Neuronal stem cell (in vitro differentiated cells): ENCODE measurements at regions not wholly inside any gene's neighbourhood (a gene's known extent, or its start where the extent isn't known, plus 50 kb on each side); places are given as distances from the start of the nearest gene placed in this dataset.
A peak's percentile ranks its signal among the peaks of the same experiment; 100 is the strongest.

ENCODE experiments used
- DNase-seq: peaks from one replicate; pipeline ENCODE4 v3.0.0-alpha.2; 2013; ENCODE audit warnings: low spot score
- H2AFZ ChIP-seq: one replicate; pipeline ENCODE4 v1.6.1; 2013; ENCODE audit warnings: mild to moderate bottlenecking, low read length, inconsistent platforms
- H2AK5ac ChIP-seq: 2 replicates; pipeline ENCODE4 v1.6.1; 2013; ENCODE audit warnings: low read depth, mild to moderate bottlenecking, inconsistent platforms, low read length, moderate library complexity, mixed read lengths
- H2BK120ac ChIP-seq: 2 replicates; pipeline ENCODE4 v1.6.1; 2013; ENCODE audit warnings: low read depth, mild to moderate bottlenecking, inconsistent platforms, low read length, moderate library complexity, mixed read lengths
- H2BK12ac ChIP-seq: one replicate; pipeline ENCODE4 v1.6.1; 2013; ENCODE audit warnings: low read length, inconsistent platforms
- H2BK15ac ChIP-seq: 2 replicates; pipeline ENCODE4 v1.6.1; 2013; ENCODE audit warnings: mild to moderate bottlenecking, low read length, inconsistent platforms, mixed read lengths
- H2BK5ac ChIP-seq: one replicate; pipeline ENCODE4 v1.6.1; 2013; ENCODE audit warnings: inconsistent platforms, mild to moderate bottlenecking, low read length, moderate library complexity
- H3K14ac ChIP-seq: one replicate; pipeline ENCODE4 v1.6.1; 2013; ENCODE audit warnings: low read length, inconsistent platforms
- H3K18ac ChIP-seq: 2 replicates; pipeline ENCODE4 v1.6.1; 2013; ENCODE audit warnings: low read length, inconsistent platforms
- H3K23ac ChIP-seq: 2 replicates; pipeline ENCODE4 v1.6.1; 2013; ENCODE audit warnings: low read depth, mild to moderate bottlenecking, mixed read lengths, low read length, inconsistent platforms; ENCODE audit not compliant: poor library complexity
- H3K27ac ChIP-seq: replicated peaks from 3 replicates; pipeline ENCODE4 v1.5.1; 2013; ENCODE audit warnings: low read length, inconsistent platforms
- H3K27me3 ChIP-seq, 3 experiments: 2 replicates each; pipeline ENCODE4 v1.6.1; 2013; ENCODE audit warnings: low read length in 3 of 3, mild to moderate bottlenecking in 2 of 3, inconsistent platforms in 1 of 3, low read depth in 1 of 3, mixed read lengths in 1 of 3, moderate library complexity in 1 of 3; ENCODE audit not compliant: control insufficient read depth in 3 of 3, insufficient read depth in 3 of 3
- H3K36me3 ChIP-seq, 2 donors: replicated peaks in 1 of 2; 2 replicates each; pipeline ENCODE4 v1.6.1; 2013; ENCODE audit warnings: low read length in 2 of 2; ENCODE audit not compliant: control insufficient read depth in 2 of 2, insufficient read depth in 2 of 2
- H3K4ac ChIP-seq: 2 replicates; pipeline ENCODE4 v1.6.1; 2013; ENCODE audit warnings: inconsistent platforms, mild to moderate bottlenecking, low read length, moderate library complexity
- H3K4me1 ChIP-seq, 2 donors: 1 replicate in 1 of 2; 2 replicates in 1 of 2; pipeline ENCODE4 v1.6.1; 2013; ENCODE audit warnings: low read length in 2 of 2, low read depth in 1 of 2; ENCODE audit not compliant: control insufficient read depth in 2 of 2, insufficient read depth in 1 of 2
- H3K4me2 ChIP-seq: one replicate; pipeline ENCODE4 v1.6.1; 2013; ENCODE audit warnings: mild to moderate bottlenecking, low read length, inconsistent platforms; ENCODE audit not compliant: insufficient read depth, poor library complexity, severe bottlenecking
- H3K4me3 ChIP-seq, 2 donors: 2 replicates each; pipeline ENCODE4 v1.5.1; 2013; ENCODE audit warnings: low read length in 2 of 2, mild to moderate bottlenecking in 2 of 2, inconsistent platforms in 1 of 2, moderate library complexity in 1 of 2
- H3K79me1 ChIP-seq: one replicate; pipeline ENCODE4 v1.6.1; 2013; ENCODE audit warnings: low read depth, mild to moderate bottlenecking, inconsistent platforms, low read length, moderate library complexity
- H3K9ac ChIP-seq: one replicate; pipeline ENCODE4 v1.6.1; 2013; ENCODE audit warnings: mild to moderate bottlenecking, low read depth, low read length, inconsistent platforms; ENCODE audit not compliant: poor library complexity
- H3K9me3 ChIP-seq, 2 donors: replicated peaks in 1 of 2; 2 replicates each; pipeline versions ENCODE3 to v1.6.1; 2013; ENCODE audit warnings: low read length in 2 of 2, mild to moderate bottlenecking in 2 of 2, inconsistent platforms in 1 of 2, low read depth in 1 of 2, mixed read lengths in 1 of 2, moderate library complexity in 1 of 2; ENCODE audit not compliant: control insufficient read depth in 2 of 2, insufficient read depth in 1 of 2
- H4K8ac ChIP-seq: one replicate; pipeline ENCODE4 v1.6.1; 2013; ENCODE audit warnings: low read depth, mild to moderate bottlenecking, inconsistent platforms, low read length, moderate library complexity
- H4K91ac ChIP-seq: one replicate; pipeline ENCODE4 v1.6.1; 2013; ENCODE audit warnings: low read length, low read depth, mild to moderate bottlenecking, inconsistent platforms; ENCODE audit not compliant: poor library complexity
- whole genome bisulfite sequencing, 2 donors: extraction: QIAGEN DNeasy Blood & Tissue Kit; methylation state at CpG; one replicate each; pipeline ENCODE4 v1.1.7; 2013; ENCODE audit warnings: missing lambda C conversion rate in 2 of 2, mixed read lengths in 1 of 2; ENCODE audit not compliant: insufficient read length in 2 of 2, insufficient replicate concordance in 1 of 2; ENCODE audit errors: extremely low coverage in 2 of 2; 5-methylcytosine and 5-hydroxymethylcytosine counted together

GRCh38 chrX:50978920-50979682 is 68.6 kb downstream of the BMP15 start:
- Histone ChIP-seq H2AFZ (no peak overlapping the region), H3K18ac (peak overlapping the region; percentile 2), H2BK5ac (no peak overlapping the region), H3K23ac (no peak overlapping the region), H3K27me3 (no peaks in the 10 kb centered on the region), H3K9me3 (no peaks in the 10 kb centered on the region), H2BK120ac (no peak overlapping the region), H3K9ac (no peak overlapping the region), H3K79me1 (no peaks in the 10 kb centered on the region), H3K4me2 (no peak overlapping the region), H4K91ac (no peak overlapping the region), H3K4ac (no peak overlapping the region), H2BK15ac (no peak overlapping the region), H2AK5ac (no peak overlapping the region), H3K4me1 (peaks cover 0 to 2% of the 10 kb centered on the region in 2 donors), H4K8ac (no peak overlapping the region), H3K36me3 (no peaks in the 10 kb centered on the region), H3K27ac (peak overlapping the region; percentile 83), H3K4me3 (no peak overlapping the region), H3K14ac (no peak overlapping the region), H2BK12ac (no peak overlapping the region)
- no peak for DNase-seq
- no CpG with 5 or more reads among the region's 13 CpGs for whole genome bisulfite sequencing, 2 donors

- H3K18ac ChIP-seq, result no peak overlapping the region
- H3K4me2 ChIP-seq, result no peak overlapping the region
- no peaks in the 10 kb centered on the region for H3K79me1 ChIP-seq
- H3K36me3 ChIP-seq, result no peaks in the 10 kb centered on the region
- no peaks in the 10 kb centered on the region for H3K9me3 ChIP-seq
- H3K4me3 ChIP-seq, result no peak overlapping the region
- H3K23ac ChIP-seq, result no peak overlapping the region
- no peak overlapping the region for H2BK5ac ChIP-seq
- H3K27ac ChIP-seq, result no peak overlapping the region
- no peaks in the 10 kb centered on the region for H3K27me3 ChIP-seq
- no peak overlapping the region for H3K9ac ChIP-seq
- H3K14ac ChIP-seq, result no peak overlapping the region
- H2BK15ac ChIP-seq, result no peak overlapping the region
- no peak overlapping the region for H2AFZ ChIP-seq
- H4K91ac ChIP-seq, result no peak overlapping the region
- H2BK12ac ChIP-seq, result no peak overlapping the region
- DNase-seq, result no peak
- H4K8ac ChIP-seq, result no peak overlapping the region
- H2BK120ac ChIP-seq, result no peak overlapping the region
- no CpG with 5 or more reads among the region's 3 CpGs for WGBS, 2 donors
- no peak overlapping the region for H2AK5ac ChIP-seq
- peaks cover 0 to 2% of the 10 kb centered on the region in 2 donors for H3K4me1 ChIP-seq
- H3K4ac ChIP-seq, result no peak overlapping the region
These were observed 69.7 kb downstream of the BMP15 start for GRCh38 chrX:50980251-50980650.

GRCh38 chrX:50988649-50989048 is 78.1 kb downstream of the BMP15 start:
- H2BK15ac ChIP-seq, result no peak overlapping the region
- no peak overlapping the region for H4K8ac ChIP-seq
- H3K18ac ChIP-seq, result no peak overlapping the region
- no peak overlapping the region for H3K4ac ChIP-seq
- no peak overlapping the region for H3K14ac ChIP-seq
- H4K91ac ChIP-seq, result no peak overlapping the region
- WGBS, 2 donors, result no CpG with 5 or more reads among the region's 2 CpGs
- no peak overlapping the region for H3K4me2 ChIP-seq
- no peaks in the 10 kb centered on the region for H3K79me1 ChIP-seq
- H3K9me3 ChIP-seq, result no peaks in the 10 kb centered on the region
- no peak overlapping the region for H3K9ac ChIP-seq
- no peak overlapping the region for H2BK120ac ChIP-seq
- H3K36me3 ChIP-seq, result no peaks in the 10 kb centered on the region
- no peak for DNase-seq
- no peak overlapping the region for H2BK12ac ChIP-seq
- H2AFZ ChIP-seq, result no peak overlapping the region
- no peak overlapping the region for H2BK5ac ChIP-seq
- no peak overlapping the region for H3K27ac ChIP-seq
- H3K4me1 ChIP-seq, result no peaks in the 10 kb centered on the region
- H3K4me3 ChIP-seq, result no peak overlapping the region
- H3K23ac ChIP-seq, result no peak overlapping the region
- H2AK5ac ChIP-seq, result no peak overlapping the region
- H3K27me3 ChIP-seq, result no peaks in the 10 kb centered on the region

GRCh38 chrX:50996930-50997329 is 86.4 kb downstream of the BMP15 start:
- no peak overlapping the region for H3K18ac ChIP-seq
- no peak overlapping the region for H4K91ac ChIP-seq
- H2BK120ac ChIP-seq, result no peak overlapping the region
- no peaks in the 10 kb centered on the region for H3K79me1 ChIP-seq
- no peak overlapping the region for H3K23ac ChIP-seq
- no peaks in the 10 kb centered on the region for H3K27me3 ChIP-seq
- no peak overlapping the region for H3K4ac ChIP-seq
- no CpG with 5 or more reads among the region's 4 CpGs for WGBS, 2 donors
- no peak overlapping the region for H4K8ac ChIP-seq
- H3K9ac ChIP-seq, result no peak overlapping the region
- no peak for DNase-seq
- H3K4me2 ChIP-seq, result no peak overlapping the region
- no peaks in the 10 kb centered on the region for H3K4me1 ChIP-seq
- H2BK12ac ChIP-seq, result no peak overlapping the region
- H2AFZ ChIP-seq, result no peak overlapping the region
- H3K36me3 ChIP-seq, result no peaks in the 10 kb centered on the region
- H3K9me3 ChIP-seq, result no peaks in the 10 kb centered on the region
- no peak overlapping the region for H2AK5ac ChIP-seq
- no peak overlapping the region for H2BK5ac ChIP-seq
- no peak overlapping the region for H2BK15ac ChIP-seq
- no peak overlapping the region for H3K14ac ChIP-seq
- no peak overlapping the region for H3K27ac ChIP-seq
- no peak overlapping the region for H3K4me3 ChIP-seq
